Left hindlimb (tissue), 1 donor: ENCODE measurements at regions not wholly inside any gene's neighbourhood (a gene's known extent, or its start where the extent isn't known, plus 50 kb on each side); places are given as distances from the start of the nearest gene placed in this dataset.
"Not testable (repeated sequence)": the region's sequence is repeated elsewhere in the genome, so short reads cannot be mapped to it uniquely, and the experiment has no call there.

Experiments used
- DNase-seq: peaks from one replicate; pipeline ENCODE4 v3.0.0-alpha.2; 2018

GRCh38 chr6:137304020-137304780 is 85.0 kb upstream of the IFNGR1 start:
- no peak for DNase-seq

- DNase-seq: no peak
Observed at GRCh38 chr6:137303441-137303840, 84.3 kb upstream of the IFNGR1 start.

- no peak for DNase-seq
Observed at GRCh38 chr6:137299681-137300080, 80.5 kb upstream of the IFNGR1 start.

- DNase-seq: peak; percentile 44
Observed at GRCh38 chr6:137297887-137298286, 78.7 kb upstream of the IFNGR1 start.

- DNase-seq: not testable (repeated sequence)
Observed at GRCh38 chr6:137292326-137292725, 73.1 kb upstream of the IFNGR1 start.

GRCh38 chr6:137291441-137291840 is 72.3 kb upstream of the IFNGR1 start:
- DNase-seq: peak; percentile 35

- no peak for DNase-seq
Observed at GRCh38 chr6:137290601-137291261, 71.5 kb upstream of the IFNGR1 start.

- DNase-seq: no peak
Observed at GRCh38 chr6:137286916-137287315, 67.7 kb upstream of the IFNGR1 start.

- DNase-seq: no peak
Observed at GRCh38 chr6:137286368-137286767, 67.2 kb upstream of the IFNGR1 start.

- DNase-seq: no peak
Observed at GRCh38 chr6:137284811-137285110, 65.6 kb upstream of the IFNGR1 start.

GRCh38 chr6:137283940-137284810 is 65.0 kb upstream of the IFNGR1 start:
- DNase-seq: no peak

- DNase-seq: no peak
Observed at GRCh38 chr6:137283080-137283479, 63.9 kb upstream of the IFNGR1 start.

- no peak for DNase-seq
Observed at GRCh38 chr6:137282254-137282653, 63.1 kb upstream of the IFNGR1 start.

- not testable (repeated sequence) for DNase-seq
Observed at GRCh38 chr6:137279279-137279678, 60.1 kb upstream of the IFNGR1 start.

- DNase-seq: no peak
Observed at GRCh38 chr6:137277971-137278637, 58.9 kb upstream of the IFNGR1 start.

- no peak for DNase-seq
Observed at GRCh38 chr6:137272403-137272802, 53.2 kb upstream of the IFNGR1 start.

- DNase-seq: no peak
Observed at GRCh38 chr6:137271245-137272183, 52.3 kb upstream of the IFNGR1 start.

GRCh38 chr6:137269803-137270202 is 50.6 kb upstream of the IFNGR1 start:
- no peak for DNase-seq

- DNase-seq: no peak
Observed at GRCh38 chr6:137269347-137269746, 50.2 kb upstream of the IFNGR1 start.
